Loucy (cell line): ENCODE measurements at regions not wholly inside any gene's neighbourhood (a gene's known extent, or its start where the extent isn't known, plus 50 kb on each side); places are given as distances from the start of the nearest gene placed in this dataset.
A peak's percentile ranks its signal among the peaks of the same experiment; 100 is the strongest.

Experiments
- H2AFZ ChIP-seq: fragments of 200-600 bp; sonication (generic); 2 replicates; pipeline ENCODE4 v1.6.0; 2016; ENCODE audit warnings: antibody characterized with exemption, mild to moderate bottlenecking, low read length, moderate library complexity
- H3F3A ChIP-seq: fragments of 200-600 bp; 2 replicates; pipeline ENCODE4 v1.6.0; 2016; ENCODE audit warnings: antibody characterized with exemption, low read depth, mild to moderate bottlenecking
- H3K27me3 ChIP-seq: fragments of 200-600 bp; sonication (generic); 2 replicates; pipeline ENCODE4 v1.6.1; 2014; ENCODE audit warnings: low read length, mild to moderate bottlenecking; ENCODE audit not compliant: insufficient read depth, poor library complexity, severe bottlenecking
- H3K36me3 ChIP-seq: fragments of 200-600 bp; sonication (generic); 2 replicates; pipeline ENCODE4 v1.6.1; 2016; ENCODE audit warnings: low read length; ENCODE audit not compliant: insufficient read depth
- H3K4me1 ChIP-seq: fragments of 200-600 bp; sonication (generic); 2 replicates; pipeline ENCODE4 v1.5.1; 2014; ENCODE audit warnings: low read length, mild to moderate bottlenecking; ENCODE audit not compliant: insufficient read depth, poor library complexity, severe bottlenecking
- H3K4me2 ChIP-seq: fragments of 200-600 bp; sonication (generic); 2 replicates; pipeline ENCODE4 v1.6.0; 2014; ENCODE audit warnings: antibody characterized with exemption, low read length, low read depth, mild to moderate bottlenecking; ENCODE audit not compliant: poor library complexity, severe bottlenecking
- H3K4me3 ChIP-seq: fragments of 200-600 bp; sonication (generic); 2 replicates; pipeline ENCODE4 v1.5.1; 2014; ENCODE audit warnings: low read length, mild to moderate bottlenecking, mixed read lengths; ENCODE audit not compliant: poor library complexity, severe bottlenecking
- H3K79me2 ChIP-seq: fragments of 200-600 bp; sonication (generic); 2 replicates; pipeline ENCODE4 v1.6.1; 2014; ENCODE audit warnings: low read length; ENCODE audit not compliant: insufficient read depth
- H3K9ac ChIP-seq: fragments of 200-600 bp; sonication (generic); 2 replicates; pipeline ENCODE4 v1.6.0; 2014; ENCODE audit warnings: mild to moderate bottlenecking, low read depth, low read length, moderate library complexity; ENCODE audit not compliant: poor library complexity, severe bottlenecking
- H3K9me2 ChIP-seq: fragments of 200-600 bp; sonication (generic); replicated peaks from 2 replicates; pipeline ENCODE4 v1.6.1; 2016; ENCODE audit warnings: low read depth, low read length, mixed read lengths
- H3K9me3 ChIP-seq: fragments of 200-600 bp; sonication (generic); 2 replicates; pipeline ENCODE4 v1.6.1; 2014; ENCODE audit warnings: mild to moderate bottlenecking, antibody characterized with exemption, low read length, low read depth; ENCODE audit not compliant: insufficient read depth
- H4K20me1 ChIP-seq: fragments of 200-600 bp; sonication (generic); 2 replicates; pipeline ENCODE4 v1.6.0; 2014; ENCODE audit warnings: antibody characterized with exemption, low read length, mild to moderate bottlenecking; ENCODE audit not compliant: insufficient read depth, poor library complexity, severe bottlenecking
- EZH2phosphoT487 ChIP-seq: fragments of 200-600 bp; IDR thresholded peaks from 2 replicates; pipeline ENCODE4 v1.6.1; 2018; ENCODE audit warnings: antibody characterized with exemption, mild to moderate bottlenecking, moderate library complexity, borderline replicate concordance
- TF ChIP-seq, protein P1 (sequence below): fragments of 200-600 bp; sonication (generic); conservative IDR thresholded peaks from 2 replicates; pipeline ENCODE4 v1.5.1; 2014; ENCODE audit warnings: mild to moderate bottlenecking, antibody characterized with exemption, low read length

DNA sequence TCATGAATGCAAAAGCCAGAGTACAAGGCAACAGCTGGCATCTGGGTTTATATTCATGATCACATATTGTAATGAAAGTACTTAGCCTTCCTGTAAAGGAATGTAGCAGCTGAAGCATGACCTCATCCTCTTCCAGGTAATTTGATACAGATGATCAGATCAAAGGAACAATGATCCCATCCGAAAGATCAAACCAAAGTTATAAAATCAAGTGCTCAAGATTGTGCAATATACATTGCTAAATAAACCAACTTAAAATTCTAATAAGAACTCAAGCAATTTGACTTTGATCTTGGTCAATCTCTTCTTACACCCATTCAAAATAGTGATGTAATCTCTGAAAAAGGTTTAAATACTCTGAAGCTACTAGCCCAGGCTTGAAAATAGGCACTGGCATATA, 113.1 kb upstream of the INPP4B start:
- Histone ChIP-seq H3F3A (no peaks in the 10 kb centered on the region), H2AFZ (no peak overlapping the region), H3K4me2 (no peak overlapping the region), H3K79me2 (no peaks in the 10 kb centered on the region), H3K9me3 (peaks cover 4% of the 10 kb centered on the region; the same call in 1 of the 2 replicates), H4K20me1 (no peaks in the 10 kb centered on the region), H3K4me1 (peaks cover 17% of the 10 kb centered on the region), H3K9me2 (no peaks in the 10 kb centered on the region), H3K4me3 (no peak overlapping the region), H3K36me3 (no peaks in the 10 kb centered on the region), H3K9ac (no peak overlapping the region), H3K27me3 (no peaks in the 10 kb centered on the region)
- TF ChIP-seq, protein P1, sequence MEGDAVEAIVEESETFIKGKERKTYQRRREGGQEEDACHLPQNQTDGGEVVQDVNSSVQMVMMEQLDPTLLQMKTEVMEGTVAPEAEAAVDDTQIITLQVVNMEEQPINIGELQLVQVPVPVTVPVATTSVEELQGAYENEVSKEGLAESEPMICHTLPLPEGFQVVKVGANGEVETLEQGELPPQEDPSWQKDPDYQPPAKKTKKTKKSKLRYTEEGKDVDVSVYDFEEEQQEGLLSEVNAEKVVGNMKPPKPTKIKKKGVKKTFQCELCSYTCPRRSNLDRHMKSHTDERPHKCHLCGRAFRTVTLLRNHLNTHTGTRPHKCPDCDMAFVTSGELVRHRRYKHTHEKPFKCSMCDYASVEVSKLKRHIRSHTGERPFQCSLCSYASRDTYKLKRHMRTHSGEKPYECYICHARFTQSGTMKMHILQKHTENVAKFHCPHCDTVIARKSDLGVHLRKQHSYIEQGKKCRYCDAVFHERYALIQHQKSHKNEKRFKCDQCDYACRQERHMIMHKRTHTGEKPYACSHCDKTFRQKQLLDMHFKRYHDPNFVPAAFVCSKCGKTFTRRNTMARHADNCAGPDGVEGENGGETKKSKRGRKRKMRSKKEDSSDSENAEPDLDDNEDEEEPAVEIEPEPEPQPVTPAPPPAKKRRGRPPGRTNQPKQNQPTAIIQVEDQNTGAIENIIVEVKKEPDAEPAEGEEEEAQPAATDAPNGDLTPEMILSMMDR = no peak
- TF ChIP-seq EZH2phosphoT487 = no peak

DNA sequence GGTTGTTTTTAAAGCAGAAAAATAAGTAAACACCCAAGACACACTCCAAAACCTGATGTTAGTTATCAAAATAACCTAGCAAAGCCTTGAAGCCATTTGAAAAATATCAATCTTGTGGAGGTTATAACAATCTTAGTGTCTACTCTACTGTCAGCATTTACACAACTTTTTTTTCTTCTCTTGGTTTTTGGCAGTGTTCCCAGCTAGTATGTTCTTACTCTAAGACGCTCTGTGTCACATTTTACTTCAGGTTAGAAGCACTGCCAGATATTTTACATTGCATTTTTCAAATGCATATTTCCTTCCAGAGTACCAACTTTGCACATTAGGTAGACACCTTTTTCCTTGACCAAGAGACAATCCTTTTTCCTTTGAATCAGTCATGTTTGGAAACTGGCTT, 114.0 kb upstream of the INPP4B start:
- Histone ChIP-seq H3K79me2 (no peaks in the 10 kb centered on the region), H3K4me1 (peaks cover 17% of the 10 kb centered on the region), H3K4me2 (no peak overlapping the region), H3K27me3 (no peaks in the 10 kb centered on the region), H3K9ac (no peak overlapping the region), H2AFZ (peak overlapping the region; percentile 91; the same call in 1 of the 2 replicates), H3K9me2 (no peaks in the 10 kb centered on the region), H4K20me1 (no peaks in the 10 kb centered on the region), H3K4me3 (no peak overlapping the region), H3K36me3 (no peaks in the 10 kb centered on the region), H3F3A (no peaks in the 10 kb centered on the region), H3K9me3 (peaks cover 4% of the 10 kb centered on the region; the same call in 1 of the 2 replicates)
- TF ChIP-seq, protein P1 = no peak
- no peak for TF ChIP-seq EZH2phosphoT487

DNA sequence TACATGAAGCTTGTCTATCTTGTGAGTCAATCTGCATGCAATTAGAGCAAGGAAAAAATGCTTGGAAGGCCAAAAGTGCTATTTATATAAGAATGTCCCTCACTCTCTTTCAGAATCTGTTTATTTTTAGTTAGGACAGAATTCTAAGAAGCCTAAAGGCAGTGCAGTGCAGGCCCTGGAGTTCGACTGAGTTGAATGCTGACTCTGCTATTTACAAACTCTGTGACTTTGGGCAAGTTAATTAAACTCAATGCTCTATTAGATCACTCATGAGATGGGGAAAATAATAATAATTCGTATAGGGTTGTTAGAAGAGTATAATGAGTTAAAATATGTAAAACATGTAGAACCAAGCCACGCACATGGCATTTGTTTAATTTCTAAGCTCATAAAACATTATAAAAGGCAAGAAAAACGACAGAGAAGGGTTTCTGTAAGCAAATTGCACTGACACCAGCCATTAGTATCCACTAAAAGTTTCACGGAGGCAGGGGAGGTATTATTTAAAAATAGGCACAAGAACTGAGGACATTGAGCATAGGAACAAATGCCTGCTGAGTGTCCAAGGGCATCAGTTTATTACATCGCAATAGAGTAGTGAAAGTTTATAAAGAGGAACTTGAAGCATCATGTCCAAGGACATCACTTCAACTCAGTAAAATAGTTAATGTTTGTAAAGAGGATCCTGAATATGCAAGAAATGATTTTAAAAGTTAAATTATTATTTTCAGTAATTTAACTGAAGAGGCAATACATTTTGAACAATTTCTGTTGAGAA, 115.0 kb upstream of the INPP4B start:
- Histone ChIP-seq H3K4me3 (peak overlapping the region; percentile 45), H3K4me1 (peaks cover 17% of the 10 kb centered on the region), H3F3A (no peaks in the 10 kb centered on the region), H3K36me3 (no peaks in the 10 kb centered on the region), H3K27me3 (no peaks in the 10 kb centered on the region), H3K79me2 (no peaks in the 10 kb centered on the region), H2AFZ (peak overlapping the region; percentile 91), H3K9me2 (no peaks in the 10 kb centered on the region), H3K9ac (peak overlapping the region; percentile 35), H4K20me1 (no peaks in the 10 kb centered on the region), H3K9me3 (no peaks in the 10 kb centered on the region), H3K4me2 (peak overlapping the region; percentile 67)
- TF ChIP-seq, protein P1 = no peak
- no peak for TF ChIP-seq EZH2phosphoT487
